GM12891 (cell line): ENCODE measurements at regions not wholly inside any gene's neighbourhood (a gene's known extent, or its start where the extent isn't known, plus 50 kb on each side); places are given as distances from the start of the nearest gene placed in this dataset.

Source experiments
- PAX5 ChIP-seq: IDR thresholded peaks from 2 replicates; pipeline ENCODE4 v1.6.1; 2011; ENCODE audit warnings: low read length, moderate library complexity, mild to moderate bottlenecking; ENCODE audit not compliant: insufficient read depth, severe bottlenecking
- POLR2A ChIP-seq: IDR thresholded peaks from 2 replicates; pipeline ENCODE4 v1.6.1; 2011; ENCODE audit warnings: low read depth, low read length, control low read depth
- POLR2AphosphoS5 ChIP-seq: IDR thresholded peaks from 2 replicates; pipeline ENCODE4 v1.6.1; 2011; ENCODE audit warnings: low read depth, low read length, control low read depth
- POU2F2 ChIP-seq: IDR thresholded peaks from 2 replicates; pipeline ENCODE4 v1.6.1; 2011; ENCODE audit warnings: low read depth, mild to moderate bottlenecking, control low read depth, low read length, moderate library complexity
- TAF1 ChIP-seq: IDR thresholded peaks from 2 replicates; pipeline ENCODE4 v1.6.1; 2011; ENCODE audit warnings: low read depth, low read length, control low read depth

DNA sequence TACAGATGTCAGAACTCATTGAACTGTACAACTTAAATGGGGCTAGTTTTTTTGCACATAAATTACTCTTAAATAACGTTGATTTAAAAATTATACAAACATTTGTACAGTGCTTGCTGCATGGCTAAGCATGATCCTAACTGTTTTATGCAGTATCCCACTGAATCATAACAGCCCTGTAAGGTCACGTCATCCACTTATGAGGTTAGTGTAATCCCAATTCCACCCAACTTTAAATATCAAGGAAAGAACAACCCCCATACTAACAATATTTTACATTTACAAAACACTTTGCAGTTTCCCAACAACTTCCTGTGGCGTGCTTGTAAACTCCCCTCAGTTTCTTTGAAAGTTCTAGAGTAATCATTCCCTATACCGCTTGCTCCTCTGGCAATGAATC, 190.1 kb upstream of the SALL1 start:
- TF ChIP-seq POLR2A (no peak), POLR2AphosphoS5 (no peak), TAF1 (no peak), POU2F2 (no peak), PAX5 (no peak)
